ENCODE measurements at regions not wholly inside any gene's neighbourhood (a gene's known extent, or its start where the extent isn't known, plus 50 kb on each side); places are given as distances from the start of the nearest gene placed in this dataset.

GRCh38 chr2:157159221-157159934, 98.1 kb upstream of the GALNT5 start:
- no peak for DNase-seq (ENCODE audit: low spot score)
- Histone ChIP-seq H2AFZ (ENCODE audit: low read length) (no peak overlapping the region), H4K91ac (ENCODE audit: low read depth, low read length, poor library complexity) (no peak overlapping the region), H2BK5ac (ENCODE audit: low read length) (no peak overlapping the region), H3K9me3 (replicated peaks in 1 of 2; ENCODE audit: control insufficient read depth in 2 of 2, insufficient read depth in 1 of 2, low read depth in 1 of 2, low read length in 2 of 2) (peaks cover 0 to 2% of the 10 kb centered on the region in 2 donors), H4K8ac (ENCODE audit: low read depth, low read length) (no peak overlapping the region), H3K79me1 (ENCODE audit: low read depth, low read length) (no peaks in the 10 kb centered on the region), H3K4ac (ENCODE audit: low read length) (no peak overlapping the region), H3K14ac (ENCODE audit: low read length) (no peak overlapping the region), H3K4me1 (ENCODE audit: control insufficient read depth in 2 of 2, insufficient read depth in 1 of 2, low read depth in 1 of 2, low read length in 2 of 2) (peaks cover 0 to 3% of the 10 kb centered on the region in 2 donors), H3K23ac (ENCODE audit: low read depth, low read length, poor library complexity) (no peak overlapping the region), H2BK15ac (ENCODE audit: low read length) (no peak overlapping the region), H3K4me3 (ENCODE audit: low read length in 2 of 2) (no peak overlapping the region), H2BK12ac (ENCODE audit: low read length) (no peak overlapping the region), H2BK120ac (ENCODE audit: low read depth, low read length) (no peak overlapping the region), H3K27me3 (ENCODE audit: control insufficient read depth in 3 of 3, insufficient read depth in 3 of 3, low read depth in 1 of 3, low read length in 3 of 3) (no peaks in the 10 kb centered on the region), H3K9ac (ENCODE audit: low read depth, low read length, poor library complexity) (no peak overlapping the region), H3K4me2 (ENCODE audit: insufficient read depth, low read length, poor library complexity, severe bottlenecking) (no peak overlapping the region), H3K27ac (replicated peaks; ENCODE audit: low read length) (no peak overlapping the region), H3K36me3 (replicated peaks in 1 of 2; ENCODE audit: control insufficient read depth in 2 of 2, insufficient read depth in 2 of 2, low read length in 2 of 2) (no peaks in the 10 kb centered on the region), H3K18ac (ENCODE audit: low read length) (no peak overlapping the region), H2AK5ac (ENCODE audit: low read depth, low read length) (no peak overlapping the region)
- WGBS, 2 donors (ENCODE audit: extremely low coverage in 2 of 2, insufficient read length in 2 of 2, insufficient replicate concordance in 1 of 2), result no CpG with 5 or more reads among the region's 5 CpGs

DNA sequence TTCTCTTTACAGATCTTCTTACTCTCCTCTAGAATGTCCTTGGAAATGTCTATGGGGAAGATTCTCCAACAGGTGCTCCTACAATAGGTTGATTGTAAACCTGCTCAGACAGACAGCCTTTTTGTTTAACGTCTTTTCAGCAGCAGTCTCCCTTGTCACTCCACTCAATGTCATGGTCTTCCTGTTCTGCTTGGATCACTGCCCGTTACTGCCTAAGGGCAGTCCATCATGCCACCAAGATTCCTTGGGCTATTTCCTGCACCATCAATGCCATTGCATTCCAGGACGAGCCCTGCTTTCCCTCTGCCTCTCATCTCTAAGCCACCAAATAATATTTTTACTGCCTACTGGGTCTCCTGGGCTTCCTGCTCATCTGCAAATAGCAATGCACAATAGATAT, 97.4 kb upstream of the GALNT5 start:
- Histone ChIP-seq H3K27ac (replicated peaks; ENCODE audit: low read length) (no peak overlapping the region), H3K14ac (ENCODE audit: low read length) (no peak overlapping the region), H3K4me2 (ENCODE audit: insufficient read depth, low read length, poor library complexity, severe bottlenecking) (no peak overlapping the region), H3K79me1 (ENCODE audit: low read depth, low read length) (no peaks in the 10 kb centered on the region), H2BK12ac (ENCODE audit: low read length) (no peak overlapping the region), H4K8ac (ENCODE audit: low read depth, low read length) (no peak overlapping the region), H2AK5ac (ENCODE audit: low read depth, low read length) (no peak overlapping the region), H3K18ac (ENCODE audit: low read length) (no peak overlapping the region), H3K4ac (ENCODE audit: low read length) (no peak overlapping the region), H3K27me3 (ENCODE audit: control insufficient read depth in 3 of 3, insufficient read depth in 3 of 3, low read depth in 1 of 3, low read length in 3 of 3) (no peaks in the 10 kb centered on the region), H4K91ac (ENCODE audit: low read depth, low read length, poor library complexity) (no peak overlapping the region), H3K9ac (ENCODE audit: low read depth, low read length, poor library complexity) (no peak overlapping the region), H3K36me3 (replicated peaks in 1 of 2; ENCODE audit: control insufficient read depth in 2 of 2, insufficient read depth in 2 of 2, low read length in 2 of 2) (no peaks in the 10 kb centered on the region), H2BK15ac (ENCODE audit: low read length) (no peak overlapping the region), H3K4me1 (ENCODE audit: control insufficient read depth in 2 of 2, insufficient read depth in 1 of 2, low read depth in 1 of 2, low read length in 2 of 2) (peaks cover 0 to 3% of the 10 kb centered on the region in 2 donors), H3K9me3 (replicated peaks in 1 of 2; ENCODE audit: control insufficient read depth in 2 of 2, insufficient read depth in 1 of 2, low read depth in 1 of 2, low read length in 2 of 2) (peaks cover 0 to 3% of the 10 kb centered on the region in 2 donors), H3K4me3 (ENCODE audit: low read length in 2 of 2) (no peak overlapping the region), H3K23ac (ENCODE audit: low read depth, low read length, poor library complexity) (no peak overlapping the region), H2BK5ac (ENCODE audit: low read length) (no peak overlapping the region), H2AFZ (ENCODE audit: low read length) (no peak overlapping the region), H2BK120ac (ENCODE audit: low read depth, low read length) (no peak overlapping the region)
- DNase-seq (ENCODE audit: low spot score), result no peak
- no CpG with 5 or more reads among the region's 3 CpGs for WGBS, 2 donors (ENCODE audit: extremely low coverage in 2 of 2, insufficient read length in 2 of 2, insufficient replicate concordance in 1 of 2)

DNA sequence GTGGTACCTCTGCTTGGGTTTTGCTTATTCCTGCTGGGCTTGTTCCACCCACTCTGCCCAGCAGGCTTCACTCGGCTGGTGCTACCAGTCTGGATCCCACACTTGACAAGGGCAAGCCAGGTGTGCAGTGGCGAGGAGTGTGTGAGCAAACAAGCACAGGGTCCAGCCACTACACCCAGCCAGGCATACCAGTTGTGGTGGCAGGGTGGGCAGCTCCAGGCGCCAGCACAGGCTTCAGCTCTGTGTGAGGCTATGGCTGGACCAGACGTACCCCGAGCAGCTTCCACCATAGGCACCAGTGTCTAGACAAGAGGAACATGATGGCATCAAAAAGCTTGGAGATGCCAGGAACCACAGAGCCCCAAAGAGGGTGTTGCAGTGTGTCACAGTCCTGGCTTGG, 93.1 kb upstream of the GALNT5 start:
- H4K8ac ChIP-seq (ENCODE audit: low read depth, low read length), result no peak overlapping the region
- H2BK15ac ChIP-seq (ENCODE audit: low read length), result no peak overlapping the region

GRCh38 chr2:157164891-157165290, 92.6 kb upstream of the GALNT5 start:
- H3K4me3 ChIP-seq (ENCODE audit: low read length in 2 of 2), result no peak overlapping the region
- no peaks in the 10 kb centered on the region for H3K27me3 ChIP-seq (ENCODE audit: control insufficient read depth in 3 of 3, insufficient read depth in 3 of 3, low read depth in 1 of 3, low read length in 3 of 3)
- H3K27ac ChIP-seq (replicated peaks; ENCODE audit: low read length), result no peak overlapping the region
- no peaks in the 10 kb centered on the region for H3K36me3 ChIP-seq (replicated peaks in 1 of 2; ENCODE audit: control insufficient read depth in 2 of 2, insufficient read depth in 2 of 2, low read length in 2 of 2)
- H2BK12ac ChIP-seq (ENCODE audit: low read length), result no peak overlapping the region
- H3K18ac ChIP-seq (ENCODE audit: low read length), result no peak overlapping the region
- no CpG with 5 or more reads among the region's 1 CpG for WGBS, 2 donors (ENCODE audit: extremely low coverage in 2 of 2, insufficient read length in 2 of 2, insufficient replicate concordance in 1 of 2)
- H3K4ac ChIP-seq (ENCODE audit: low read length), result no peak overlapping the region
- H3K79me1 ChIP-seq (ENCODE audit: low read depth, low read length), result no peaks in the 10 kb centered on the region
- H3K14ac ChIP-seq (ENCODE audit: low read length), result no peak overlapping the region
- H4K91ac ChIP-seq (ENCODE audit: low read depth, low read length, poor library complexity), result no peak overlapping the region
- no peak overlapping the region for H4K8ac ChIP-seq (ENCODE audit: low read depth, low read length)
- no peak overlapping the region for H2BK15ac ChIP-seq (ENCODE audit: low read length)
- DNase-seq (ENCODE audit: low spot score), result no peak
- peak overlapping the region; percentile 58 for H3K23ac ChIP-seq (ENCODE audit: low read depth, low read length, poor library complexity)
- no peak overlapping the region for H3K4me2 ChIP-seq (ENCODE audit: insufficient read depth, low read length, poor library complexity, severe bottlenecking)
- H2AK5ac ChIP-seq (ENCODE audit: low read depth, low read length), result no peak overlapping the region
- peaks cover 0 to 3% of the 10 kb centered on the region in 2 donors for H3K9me3 ChIP-seq (replicated peaks in 1 of 2; ENCODE audit: control insufficient read depth in 2 of 2, insufficient read depth in 1 of 2, low read depth in 1 of 2, low read length in 2 of 2)
- no peak overlapping the region for H2BK5ac ChIP-seq (ENCODE audit: low read length)
- H2AFZ ChIP-seq (ENCODE audit: low read length), result no peak overlapping the region
- H3K4me1 ChIP-seq (ENCODE audit: control insufficient read depth in 2 of 2, insufficient read depth in 1 of 2, low read depth in 1 of 2, low read length in 2 of 2), result peaks cover 0 to 3% of the 10 kb centered on the region in 2 donors
- no peak overlapping the region for H3K9ac ChIP-seq (ENCODE audit: low read depth, low read length, poor library complexity)
- no peak overlapping the region for H2BK120ac ChIP-seq (ENCODE audit: low read depth, low read length)

More for the DNA sequence above, 93.1 kb upstream of the GALNT5 start:
- Histone ChIP-seq H3K14ac (ENCODE audit: low read length) (no peak overlapping the region), H3K27me3 (ENCODE audit: control insufficient read depth in 3 of 3, insufficient read depth in 3 of 3, low read depth in 1 of 3, low read length in 3 of 3) (no peaks in the 10 kb centered on the region), H3K27ac (replicated peaks; ENCODE audit: low read length) (no peak overlapping the region), H2BK12ac (ENCODE audit: low read length) (no peak overlapping the region), H3K23ac (ENCODE audit: low read depth, low read length, poor library complexity) (peak overlapping the region; percentile 75), H3K4me3 (ENCODE audit: low read length in 2 of 2) (peak overlapping the region in 1 of 2 donors; percentile 16), H3K4ac (ENCODE audit: low read length) (no peak overlapping the region), H3K9me3 (replicated peaks in 1 of 2; ENCODE audit: control insufficient read depth in 2 of 2, insufficient read depth in 1 of 2, low read depth in 1 of 2, low read length in 2 of 2) (peaks cover 0 to 3% of the 10 kb centered on the region in 2 donors), H3K79me1 (ENCODE audit: low read depth, low read length) (no peaks in the 10 kb centered on the region), H2AFZ (ENCODE audit: low read length) (no peak overlapping the region), H3K18ac (ENCODE audit: low read length) (no peak overlapping the region), H3K4me2 (ENCODE audit: insufficient read depth, low read length, poor library complexity, severe bottlenecking) (no peak overlapping the region), H3K4me1 (ENCODE audit: control insufficient read depth in 2 of 2, insufficient read depth in 1 of 2, low read depth in 1 of 2, low read length in 2 of 2) (peaks cover 0 to 3% of the 10 kb centered on the region in 2 donors), H4K91ac (ENCODE audit: low read depth, low read length, poor library complexity) (no peak overlapping the region), H2BK5ac (ENCODE audit: low read length) (no peak overlapping the region), H2AK5ac (ENCODE audit: low read depth, low read length) (no peak overlapping the region), H3K9ac (ENCODE audit: low read depth, low read length, poor library complexity) (no peak overlapping the region), H3K36me3 (replicated peaks in 1 of 2; ENCODE audit: control insufficient read depth in 2 of 2, insufficient read depth in 2 of 2, low read length in 2 of 2) (no peaks in the 10 kb centered on the region), H2BK120ac (ENCODE audit: low read depth, low read length) (no peak overlapping the region)
- WGBS, 2 donors (ENCODE audit: extremely low coverage in 2 of 2, insufficient read length in 2 of 2, insufficient replicate concordance in 1 of 2), result no CpG with 5 or more reads among the region's 5 CpGs
- DNase-seq (ENCODE audit: low spot score), result no peak
